Brain microvascular endothelial cell (primary cell): ENCODE measurements at regions not wholly inside any gene's neighbourhood (a gene's known extent, or its start where the extent isn't known, plus 50 kb on each side); places are given as distances from the start of the nearest gene placed in this dataset.

ENCODE experiments used
- DNase-seq: peaks from one replicate; pipeline ENCODE4 v3.0.0-alpha.2; 2020
- H3K27ac ChIP-seq: fragments of 250-450 bp; sonication (Bioruptor Pico); 2 replicates; pipeline ENCODE4 v1.5.1; 2020; ENCODE audit warnings: mild to moderate bottlenecking, moderate library complexity
- H3K27me3 ChIP-seq: fragments of 250-450 bp; sonication (Bioruptor Pico); replicated peaks from 2 replicates; pipeline ENCODE4 v1.5.1; 2020; ENCODE audit warnings: mild to moderate bottlenecking
- H3K36me3 ChIP-seq: fragments of 250-450 bp; sonication (Bioruptor Pico); replicated peaks from 2 replicates; pipeline ENCODE4 v1.5.1; 2020; ENCODE audit warnings: mild to moderate bottlenecking
- H3K4me3 ChIP-seq: 2 replicates; pipeline ENCODE4 v1.5.1; 2011; ENCODE audit warnings: low read depth, mild to moderate bottlenecking, control low read depth, low read length, moderate library complexity
- in situ Hi-C: cut with HindIII; loops from 2 replicates; pipeline ENCODE4 v1.10.0; 2017; ENCODE audit warnings: low sequenced_read_pairs, low pct_ligation_motif_present
- TF ChIP-seq, protein P1 (sequence below): IDR thresholded peaks from 2 replicates; pipeline ENCODE4 v1.5.1; 2011; ENCODE audit warnings: low read depth, mild to moderate bottlenecking, moderate library complexity, low read length, control low read depth, inconsistent platforms; ENCODE audit errors: missing control alignments

DNA sequence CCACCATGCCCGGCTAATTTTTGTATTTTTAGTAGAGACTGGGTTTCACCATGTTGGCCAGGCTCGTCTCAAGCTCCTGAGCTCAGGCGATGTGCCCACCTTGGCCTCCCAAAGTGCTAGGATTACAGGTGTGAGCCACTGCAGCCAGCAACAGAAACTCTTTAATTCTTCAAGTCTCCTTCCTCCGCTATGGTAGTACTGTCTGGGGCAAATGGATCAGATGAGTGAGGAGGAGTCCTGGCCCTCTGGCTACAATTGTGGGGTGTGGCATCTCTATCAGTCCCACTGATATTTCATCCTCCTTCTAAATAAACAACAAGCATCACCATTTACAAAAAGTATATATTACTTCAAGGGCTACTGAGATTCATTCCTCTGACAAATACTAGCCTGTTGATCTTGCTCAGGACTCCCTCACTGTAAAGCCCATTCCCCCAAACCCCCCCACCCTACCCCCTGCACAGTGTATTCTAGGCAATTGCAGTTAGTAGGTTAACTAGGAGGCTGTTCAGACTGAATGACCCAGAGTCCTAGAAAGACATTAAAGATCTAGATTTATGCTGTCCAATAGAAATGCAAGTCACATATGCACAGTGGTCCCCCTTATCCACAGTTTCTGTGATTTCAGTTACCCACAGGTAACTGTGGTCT, 71.2 kb upstream of the STAM2 start:
- Histone ChIP-seq H3K4me3 (no peak overlapping the region), H3K27me3 (no peaks in the 10 kb centered on the region), H3K27ac (no peak overlapping the region), H3K36me3 (no peaks in the 10 kb centered on the region)
- TF ChIP-seq, protein P1, sequence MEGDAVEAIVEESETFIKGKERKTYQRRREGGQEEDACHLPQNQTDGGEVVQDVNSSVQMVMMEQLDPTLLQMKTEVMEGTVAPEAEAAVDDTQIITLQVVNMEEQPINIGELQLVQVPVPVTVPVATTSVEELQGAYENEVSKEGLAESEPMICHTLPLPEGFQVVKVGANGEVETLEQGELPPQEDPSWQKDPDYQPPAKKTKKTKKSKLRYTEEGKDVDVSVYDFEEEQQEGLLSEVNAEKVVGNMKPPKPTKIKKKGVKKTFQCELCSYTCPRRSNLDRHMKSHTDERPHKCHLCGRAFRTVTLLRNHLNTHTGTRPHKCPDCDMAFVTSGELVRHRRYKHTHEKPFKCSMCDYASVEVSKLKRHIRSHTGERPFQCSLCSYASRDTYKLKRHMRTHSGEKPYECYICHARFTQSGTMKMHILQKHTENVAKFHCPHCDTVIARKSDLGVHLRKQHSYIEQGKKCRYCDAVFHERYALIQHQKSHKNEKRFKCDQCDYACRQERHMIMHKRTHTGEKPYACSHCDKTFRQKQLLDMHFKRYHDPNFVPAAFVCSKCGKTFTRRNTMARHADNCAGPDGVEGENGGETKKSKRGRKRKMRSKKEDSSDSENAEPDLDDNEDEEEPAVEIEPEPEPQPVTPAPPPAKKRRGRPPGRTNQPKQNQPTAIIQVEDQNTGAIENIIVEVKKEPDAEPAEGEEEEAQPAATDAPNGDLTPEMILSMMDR, result no peak
- in situ Hi-C loops, result no loop called here
- DNase-seq, result no peak

DNA sequence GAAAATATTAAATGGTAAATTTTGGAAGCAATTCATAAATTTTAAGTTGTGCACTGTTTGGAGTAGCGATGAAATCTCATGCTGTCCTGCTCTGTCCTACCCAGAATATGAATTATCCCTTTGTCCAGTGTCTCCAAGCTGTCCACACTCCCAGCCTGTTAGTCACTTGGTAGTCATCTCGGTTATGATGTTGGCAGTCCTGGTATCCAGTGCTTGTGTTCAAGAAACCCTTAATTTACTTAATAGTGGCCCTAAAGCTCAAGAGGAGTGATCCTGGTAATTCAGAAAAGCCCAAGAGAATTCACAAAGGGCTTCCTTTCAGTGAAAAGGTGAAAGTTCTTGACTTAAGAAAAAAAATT, 71.8 kb upstream of the STAM2 start:
- peak; percentile 17 for DNase-seq
- in situ Hi-C loops, result no loop called here

DNA sequence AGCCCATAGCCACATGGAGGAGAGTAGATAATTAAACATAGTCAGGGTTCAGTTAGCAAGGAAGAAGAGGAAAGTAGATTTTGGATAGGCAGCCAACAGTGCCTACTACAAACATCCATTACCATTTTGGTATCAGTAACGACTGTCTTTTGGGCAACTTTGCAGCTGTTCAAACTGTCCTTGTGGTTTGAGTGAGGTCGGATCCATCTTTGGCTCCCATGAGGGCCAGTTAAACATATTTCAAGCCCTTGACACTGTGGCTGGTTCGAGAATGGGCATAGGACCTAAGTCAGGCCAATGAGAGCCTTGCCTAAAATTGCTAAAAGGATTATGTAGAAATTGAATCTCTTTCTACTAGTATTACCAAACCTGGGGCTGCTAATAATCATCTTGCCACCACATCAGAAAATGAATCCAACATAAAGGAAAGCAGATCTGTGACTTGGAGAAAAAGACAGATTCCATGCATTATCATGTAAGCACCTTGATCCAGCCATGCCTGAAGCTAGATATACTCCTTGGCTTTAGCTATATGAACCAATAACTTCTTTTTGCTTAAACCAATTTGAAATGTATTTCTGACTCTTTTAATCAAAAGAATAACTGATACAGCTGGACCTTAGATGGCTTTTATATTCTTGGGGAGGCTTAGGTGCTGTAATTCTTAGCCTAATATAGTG, 75.0 kb upstream of the STAM2 start:
- no peak overlapping the region for H3K4me3 ChIP-seq
- no peak overlapping the region for H3K27ac ChIP-seq
- H3K36me3 ChIP-seq, result no peaks in the 10 kb centered on the region
- TF ChIP-seq, protein P1, result no peak
- in situ Hi-C loops, result no loop called here
- DNase-seq, result no peak
- no peaks in the 10 kb centered on the region for H3K27me3 ChIP-seq

More for the DNA sequence above, 71.8 kb upstream of the STAM2 start:
- TF ChIP-seq, protein P1, result no peak
- Histone ChIP-seq H3K4me3 (no peak overlapping the region), H3K27me3 (no peaks in the 10 kb centered on the region), H3K36me3 (no peaks in the 10 kb centered on the region), H3K27ac (no peak overlapping the region)

DNA sequence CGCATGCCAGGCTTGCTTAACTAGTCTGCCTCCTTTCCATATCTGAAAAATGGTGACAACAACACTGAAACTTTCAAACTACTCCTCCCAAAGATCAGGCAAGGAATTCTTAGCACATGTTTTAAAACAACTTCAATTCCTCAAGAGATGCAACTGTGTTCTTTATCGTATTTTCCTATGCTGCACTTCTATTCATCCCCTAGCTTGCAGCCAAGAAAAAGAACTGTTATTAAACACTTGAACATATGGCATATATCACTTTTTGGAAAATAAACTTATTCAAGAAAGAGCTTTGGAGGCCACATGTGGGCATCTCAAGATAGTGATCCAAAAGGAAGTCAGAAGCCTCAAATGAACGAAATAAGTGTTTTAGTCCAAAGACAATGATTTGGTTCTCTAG, 75.6 kb upstream of the STAM2 start:
- TF ChIP-seq, protein P1, result no peak
- H3K4me3 ChIP-seq, result no peak overlapping the region
- in situ Hi-C loops, result no loop called here
- H3K27ac ChIP-seq, result no peak overlapping the region
- no peaks in the 10 kb centered on the region for H3K27me3 ChIP-seq
- no peaks in the 10 kb centered on the region for H3K36me3 ChIP-seq
- DNase-seq, result no peak

DNA sequence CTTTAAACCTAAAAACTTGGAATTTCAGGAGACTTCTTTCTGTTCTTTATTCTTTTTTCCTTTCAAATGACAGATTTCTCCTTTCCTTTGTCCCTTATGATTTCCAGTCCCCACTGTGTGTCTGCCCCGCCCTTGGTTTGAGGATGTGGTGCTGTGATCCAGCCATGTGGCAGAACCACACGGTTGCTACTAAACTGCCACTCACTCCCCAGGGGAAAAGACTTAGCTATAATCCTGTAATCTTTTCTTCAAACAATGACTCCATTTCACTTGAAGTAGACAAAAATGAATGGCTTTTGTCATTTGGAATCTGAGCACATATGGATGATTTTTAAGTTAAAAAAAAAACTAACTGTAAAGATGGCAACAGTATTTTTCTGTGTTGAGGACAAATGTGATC, 76.2 kb upstream of the STAM2 start:
- Histone ChIP-seq H3K36me3 (no peaks in the 10 kb centered on the region), H3K27me3 (no peaks in the 10 kb centered on the region), H3K27ac (no peak overlapping the region), H3K4me3 (no peak overlapping the region)
- in situ Hi-C loops, result no loop called here
- no peak for DNase-seq
- TF ChIP-seq, protein P1, result no peak

DNA sequence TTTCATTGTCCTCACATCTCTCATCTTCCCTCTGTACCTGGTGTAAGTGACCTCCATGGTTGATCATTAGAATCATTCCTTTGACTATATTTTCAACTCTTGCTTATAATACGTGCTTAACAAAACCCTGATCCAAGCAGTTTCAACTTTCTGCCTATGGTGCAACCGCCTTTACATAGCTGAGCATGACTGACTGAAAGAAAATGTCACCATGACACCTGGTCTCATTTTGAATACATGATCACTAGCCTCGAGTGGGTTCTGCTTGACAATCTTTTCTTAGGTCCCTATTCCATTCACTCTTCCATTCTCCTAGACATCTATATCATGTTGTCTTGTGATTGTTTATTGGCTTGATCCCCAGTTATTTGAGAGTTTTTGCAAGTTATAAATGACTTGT, 78.9 kb upstream of the STAM2 start:
- no peak for DNase-seq
- Histone ChIP-seq H3K4me3 (no peak overlapping the region), H3K27me3 (no peaks in the 10 kb centered on the region), H3K36me3 (no peaks in the 10 kb centered on the region), H3K27ac (no peak overlapping the region)
- in situ Hi-C loops, result no loop called here
- TF ChIP-seq, protein P1, result no peak
